Osteoblast (primary cell): ENCODE measurements at regions not wholly inside any gene's neighbourhood (a gene's known extent, or its start where the extent isn't known, plus 50 kb on each side); places are given as distances from the start of the nearest gene placed in this dataset.

Experiments
- DNase-seq: peaks from one replicate; pipeline ENCODE4 v3.0.0; 2011; ENCODE audit warnings: low spot score, mixed read lengths; ENCODE audit not compliant: insufficient read length; ENCODE audit errors: missing footprints
- H2AFZ ChIP-seq: 2 replicates; pipeline ENCODE4 v1.6.0; 2011; ENCODE audit warnings: mild to moderate bottlenecking, low read length
- H3K27ac ChIP-seq: 2 replicates; pipeline ENCODE4 v1.5.1; 2011; ENCODE audit warnings: mild to moderate bottlenecking, low read depth, low read length, moderate library complexity
- H3K27me3 ChIP-seq: 2 replicates; pipeline ENCODE4 v1.6.0; 2012; ENCODE audit warnings: mild to moderate bottlenecking, control low read depth, inconsistent platforms, low read length, moderate library complexity; ENCODE audit not compliant: insufficient read depth
- H3K36me3 ChIP-seq: 2 replicates; pipeline ENCODE4 v1.5.1; 2011; ENCODE audit warnings: mild to moderate bottlenecking, low read length, control low read depth, moderate library complexity; ENCODE audit not compliant: insufficient read depth
- H3K4me1 ChIP-seq: 2 replicates; pipeline ENCODE4 v1.5.1; 2011; ENCODE audit warnings: mild to moderate bottlenecking, low read length, control low read depth, moderate library complexity; ENCODE audit not compliant: insufficient read depth
- H3K4me2 ChIP-seq: 2 replicates; pipeline ENCODE4 v1.6.0; 2011; ENCODE audit warnings: mild to moderate bottlenecking, low read length; ENCODE audit not compliant: insufficient read depth
- H3K4me3 ChIP-seq: fragments of 200-600 bp; sonication (generic); 3 replicates; pipeline ENCODE4 v1.5.1; 2012; ENCODE audit warnings: mild to moderate bottlenecking, low read length, inconsistent platforms; ENCODE audit not compliant: insufficient read depth
- H3K79me2 ChIP-seq: 2 replicates; pipeline ENCODE4 v1.6.0; 2012; ENCODE audit warnings: mild to moderate bottlenecking, low read length, control low read depth, inconsistent platforms; ENCODE audit not compliant: insufficient read depth
- H3K9me3 ChIP-seq: 2 replicates; pipeline ENCODE4 v1.5.1; 2011; ENCODE audit warnings: low read depth, low read length, control low read depth
- H4K20me1 ChIP-seq: 2 replicates; pipeline ENCODE4 v1.6.0; 2012; ENCODE audit warnings: mild to moderate bottlenecking, low read length, control low read depth; ENCODE audit not compliant: insufficient read depth
- TF ChIP-seq, protein P1 (sequence below): IDR thresholded peaks from 2 replicates; pipeline ENCODE4 v1.5.1; 2011; ENCODE audit warnings: mild to moderate bottlenecking, low read depth, low read length, moderate library complexity; ENCODE audit errors: extremely low read depth

- no peak overlapping the region for H3K4me3 ChIP-seq
- H3K27ac ChIP-seq: no peak overlapping the region
- TF ChIP-seq, protein P1, sequence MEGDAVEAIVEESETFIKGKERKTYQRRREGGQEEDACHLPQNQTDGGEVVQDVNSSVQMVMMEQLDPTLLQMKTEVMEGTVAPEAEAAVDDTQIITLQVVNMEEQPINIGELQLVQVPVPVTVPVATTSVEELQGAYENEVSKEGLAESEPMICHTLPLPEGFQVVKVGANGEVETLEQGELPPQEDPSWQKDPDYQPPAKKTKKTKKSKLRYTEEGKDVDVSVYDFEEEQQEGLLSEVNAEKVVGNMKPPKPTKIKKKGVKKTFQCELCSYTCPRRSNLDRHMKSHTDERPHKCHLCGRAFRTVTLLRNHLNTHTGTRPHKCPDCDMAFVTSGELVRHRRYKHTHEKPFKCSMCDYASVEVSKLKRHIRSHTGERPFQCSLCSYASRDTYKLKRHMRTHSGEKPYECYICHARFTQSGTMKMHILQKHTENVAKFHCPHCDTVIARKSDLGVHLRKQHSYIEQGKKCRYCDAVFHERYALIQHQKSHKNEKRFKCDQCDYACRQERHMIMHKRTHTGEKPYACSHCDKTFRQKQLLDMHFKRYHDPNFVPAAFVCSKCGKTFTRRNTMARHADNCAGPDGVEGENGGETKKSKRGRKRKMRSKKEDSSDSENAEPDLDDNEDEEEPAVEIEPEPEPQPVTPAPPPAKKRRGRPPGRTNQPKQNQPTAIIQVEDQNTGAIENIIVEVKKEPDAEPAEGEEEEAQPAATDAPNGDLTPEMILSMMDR: no peak
- H3K79me2 ChIP-seq: no peaks in the 10 kb centered on the region
- H3K27me3 ChIP-seq: no peaks in the 10 kb centered on the region
- no peaks in the 10 kb centered on the region for H3K4me1 ChIP-seq
- H2AFZ ChIP-seq: no peak overlapping the region
- H4K20me1 ChIP-seq: no peaks in the 10 kb centered on the region
- H3K4me2 ChIP-seq: no peak overlapping the region
- DNase-seq: no peak
- no peaks in the 10 kb centered on the region for H3K9me3 ChIP-seq
- H3K36me3 ChIP-seq: no peaks in the 10 kb centered on the region
Measured at GRCh38 chr10:43771675-43772074, 123.0 kb upstream of the ZNF32 start.

DNA sequence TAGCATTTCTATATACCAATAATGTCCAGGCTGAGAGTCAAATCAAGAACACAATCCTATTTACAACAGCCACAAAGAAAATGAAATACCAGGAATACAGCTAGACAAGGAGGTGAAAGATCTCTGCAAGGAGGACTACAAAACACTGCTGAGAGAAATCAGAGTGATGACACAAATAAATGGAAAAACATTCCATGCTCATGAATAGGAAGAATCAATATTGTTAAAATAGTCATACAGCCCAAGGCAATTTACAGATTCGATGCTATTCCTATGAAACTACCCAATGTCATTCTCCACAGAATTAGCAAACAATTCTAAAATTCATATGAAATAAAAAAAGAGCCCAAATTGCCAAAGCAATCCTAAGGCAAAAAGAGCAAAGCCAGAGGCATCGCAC, 116.8 kb upstream of the ZNF32 start:
- H3K4me2 ChIP-seq: no peak overlapping the region
- no peak for DNase-seq
- H3K4me3 ChIP-seq: no peak overlapping the region
- H3K27me3 ChIP-seq: no peaks in the 10 kb centered on the region
- H4K20me1 ChIP-seq: no peaks in the 10 kb centered on the region
- H3K79me2 ChIP-seq: no peaks in the 10 kb centered on the region
- H3K4me1 ChIP-seq: no peaks in the 10 kb centered on the region
- no peak overlapping the region for H3K27ac ChIP-seq
- TF ChIP-seq, protein P1: no peak
- no peaks in the 10 kb centered on the region for H3K36me3 ChIP-seq
- peak overlapping the region; percentile 4 for H2AFZ ChIP-seq
- H3K9me3 ChIP-seq: no peaks in the 10 kb centered on the region

DNA sequence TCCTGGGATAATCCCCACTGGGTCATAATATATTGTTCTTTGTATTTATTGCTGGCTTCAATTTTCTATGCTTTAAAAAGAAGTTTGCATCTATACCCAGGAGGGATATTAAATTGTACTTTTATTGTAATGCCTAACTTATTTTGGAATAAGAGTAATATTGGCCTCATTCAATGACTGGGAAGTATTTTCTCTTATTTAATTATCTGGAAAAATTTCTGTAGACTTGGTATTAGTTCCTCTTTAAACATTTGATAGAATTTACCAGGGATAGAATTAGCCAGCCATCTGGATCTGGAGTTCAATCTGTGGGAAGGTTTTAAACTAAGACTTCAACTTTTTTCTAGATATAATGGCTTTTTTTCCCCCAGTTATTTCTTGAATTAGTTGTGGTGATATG, 115.2 kb upstream of the ZNF32 start:
- TF ChIP-seq, protein P1: no peak
- no peak overlapping the region for H3K4me3 ChIP-seq
- H3K9me3 ChIP-seq: no peaks in the 10 kb centered on the region

DNA sequence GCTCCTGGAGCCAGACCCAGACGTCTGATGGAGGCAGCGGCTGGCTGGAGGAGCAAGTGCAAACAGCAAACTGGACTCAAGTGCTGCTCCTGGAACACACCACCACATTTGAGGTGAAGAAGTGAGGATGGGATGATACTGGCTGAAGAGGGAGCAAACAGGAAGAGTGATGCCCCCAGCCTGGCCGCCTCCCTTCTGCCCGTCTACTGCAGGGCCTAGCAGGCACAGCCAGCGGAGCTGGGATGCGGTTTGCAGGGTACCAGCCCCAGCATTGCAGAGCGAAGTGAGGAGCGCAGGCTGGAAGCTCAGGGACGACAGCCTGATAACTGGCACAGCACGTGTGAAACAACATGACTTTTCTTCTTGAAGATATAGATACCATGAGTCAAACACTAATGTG, 111.8 kb upstream of the ZNF32 start:
- H2AFZ ChIP-seq: peak overlapping the region; percentile 16
- no peak overlapping the region for H3K4me2 ChIP-seq
- TF ChIP-seq, protein P1: no peak

More for the DNA sequence above, 115.2 kb upstream of the ZNF32 start:
- no peak overlapping the region for H3K4me2 ChIP-seq
- H3K4me1 ChIP-seq: no peaks in the 10 kb centered on the region
- no peak for DNase-seq
- no peaks in the 10 kb centered on the region for H4K20me1 ChIP-seq
- H3K27ac ChIP-seq: no peak overlapping the region
- H2AFZ ChIP-seq: no peak overlapping the region
- no peaks in the 10 kb centered on the region for H3K79me2 ChIP-seq
- no peaks in the 10 kb centered on the region for H3K36me3 ChIP-seq
- H3K27me3 ChIP-seq: no peaks in the 10 kb centered on the region

More for the DNA sequence above, 111.8 kb upstream of the ZNF32 start:
- H3K79me2 ChIP-seq: no peaks in the 10 kb centered on the region
- H3K4me1 ChIP-seq: no peaks in the 10 kb centered on the region
- H3K36me3 ChIP-seq: no peaks in the 10 kb centered on the region
- H3K9me3 ChIP-seq: no peaks in the 10 kb centered on the region
- H4K20me1 ChIP-seq: no peaks in the 10 kb centered on the region
- no peaks in the 10 kb centered on the region for H3K27me3 ChIP-seq
- H3K4me3 ChIP-seq: no peak overlapping the region
- no peak overlapping the region for H3K27ac ChIP-seq
- no peak for DNase-seq
